ENCODE measurements at regions not wholly inside any gene's neighbourhood (a gene's known extent, or its start where the extent isn't known, plus 50 kb on each side); places are given as distances from the start of the nearest gene placed in this dataset.
"Not testable (repeated sequence)": the region's sequence is repeated elsewhere in the genome, so short reads cannot be mapped to it uniquely, and the experiment has no call there.

DNA sequence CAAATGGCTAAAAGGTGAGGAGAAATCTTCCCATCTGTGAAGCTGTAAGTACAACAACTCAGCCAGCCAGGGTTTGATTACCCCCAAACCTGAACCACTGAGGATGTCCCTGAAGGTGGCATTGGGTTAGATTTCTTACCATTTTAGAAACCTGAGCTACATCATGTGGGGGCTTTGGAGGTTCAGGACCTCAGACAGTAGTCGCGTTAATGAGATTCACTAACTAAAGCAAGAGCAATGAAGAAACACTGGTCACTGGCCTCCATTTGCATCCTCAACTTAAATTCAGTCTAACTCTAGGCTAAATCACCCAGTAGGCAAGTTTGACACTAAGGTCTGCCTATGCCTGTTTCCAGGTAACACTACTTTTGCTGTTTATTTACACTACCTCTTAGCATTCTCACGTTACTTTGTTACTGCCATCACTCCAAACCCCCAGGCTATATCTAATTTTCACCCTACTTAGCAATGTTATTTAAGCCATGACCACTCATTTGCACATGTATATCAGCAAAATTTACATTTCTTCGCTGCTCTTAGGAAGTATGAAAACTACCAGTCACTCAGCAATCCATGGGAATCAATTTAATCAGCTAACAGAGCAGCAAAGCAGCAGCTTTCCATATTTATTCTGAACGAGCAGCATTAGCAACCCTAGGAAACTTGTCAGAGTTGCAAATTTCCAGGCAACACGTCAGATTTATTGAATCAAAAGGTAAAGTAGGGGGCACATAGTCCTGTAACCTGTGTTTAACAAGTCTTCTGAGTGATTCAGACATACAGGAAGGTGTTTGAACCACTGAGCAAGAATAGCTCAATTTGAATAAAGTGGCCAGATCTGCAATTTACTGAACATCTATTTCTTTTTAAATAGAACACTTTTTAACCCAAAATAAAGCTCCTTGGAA is 788.4 kb upstream of the SORCS1 start:
- no peak for DNase-seq

DNA sequence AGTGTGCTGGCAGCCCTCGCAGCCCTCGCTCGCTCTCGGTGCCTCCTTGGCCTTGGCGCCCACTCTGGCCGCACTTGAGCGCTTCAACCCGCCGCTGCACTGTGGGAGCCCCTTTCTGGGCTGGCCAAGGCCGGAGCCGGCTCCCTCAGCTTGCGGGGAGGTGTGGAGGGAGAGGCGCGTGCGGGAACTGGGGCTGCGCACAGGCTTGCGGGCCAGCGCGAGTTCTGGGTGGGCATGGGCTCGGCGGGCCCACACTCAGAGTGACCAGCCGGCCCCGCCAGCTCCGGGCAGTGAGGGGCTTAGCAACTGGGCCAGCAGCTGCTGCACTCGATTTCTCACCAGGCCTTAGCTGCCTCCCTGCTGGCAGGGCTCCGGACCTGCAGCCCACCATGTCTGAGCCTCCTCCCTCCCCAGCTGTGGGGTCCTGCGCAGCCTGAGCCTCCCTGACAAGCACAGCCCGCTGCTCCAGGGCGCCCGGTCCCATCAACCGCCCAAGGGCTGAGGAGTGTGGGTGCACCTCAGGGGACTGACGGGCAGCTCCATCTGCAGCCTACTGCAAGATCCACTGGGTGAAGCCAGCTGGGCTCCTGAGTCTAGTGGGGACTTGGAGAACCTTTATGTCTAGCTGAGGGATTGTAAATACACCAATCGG is 786.0 kb upstream of the SORCS1 start:
- DNase-seq = not testable (repeated sequence)

DNA sequence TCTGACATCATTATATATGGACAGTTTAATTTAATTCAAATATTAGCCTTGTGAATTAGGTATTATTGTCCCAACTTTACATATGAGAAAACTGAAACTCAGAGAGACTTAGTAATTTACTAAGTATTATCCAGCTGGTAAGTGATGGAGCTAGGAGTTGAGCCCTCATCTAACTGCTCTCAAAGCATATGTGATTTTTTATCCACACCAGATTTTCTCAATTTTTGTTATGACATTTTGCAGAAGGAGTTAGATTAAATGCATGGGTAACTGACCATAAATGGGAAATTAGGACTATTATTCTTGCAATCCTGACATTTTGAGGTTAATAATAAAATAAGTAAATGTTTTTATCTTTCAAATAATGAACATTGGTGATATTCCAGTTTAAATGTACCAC is 778.3 kb upstream of the SORCS1 start:
- DNase-seq = no peak

DNA sequence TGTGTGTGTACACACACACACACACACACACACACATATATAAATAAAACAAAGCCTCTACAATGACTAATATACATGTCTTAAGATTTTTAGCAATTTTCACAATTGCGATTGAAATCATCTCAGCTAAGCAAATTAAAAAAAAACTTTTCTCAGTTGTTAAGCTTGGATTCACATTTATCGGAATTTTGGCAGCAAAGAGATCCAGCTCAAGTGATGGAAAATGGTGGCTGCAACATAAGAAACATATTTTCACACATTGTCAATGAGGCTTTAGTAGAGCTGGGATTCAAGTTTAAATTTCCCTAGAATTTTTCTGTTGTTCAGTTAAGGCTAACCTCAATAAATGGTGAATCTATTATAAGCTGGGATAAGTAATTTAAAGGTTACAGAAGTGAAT is 768.6 kb upstream of the SORCS1 start:
- no peak for DNase-seq

DNA sequence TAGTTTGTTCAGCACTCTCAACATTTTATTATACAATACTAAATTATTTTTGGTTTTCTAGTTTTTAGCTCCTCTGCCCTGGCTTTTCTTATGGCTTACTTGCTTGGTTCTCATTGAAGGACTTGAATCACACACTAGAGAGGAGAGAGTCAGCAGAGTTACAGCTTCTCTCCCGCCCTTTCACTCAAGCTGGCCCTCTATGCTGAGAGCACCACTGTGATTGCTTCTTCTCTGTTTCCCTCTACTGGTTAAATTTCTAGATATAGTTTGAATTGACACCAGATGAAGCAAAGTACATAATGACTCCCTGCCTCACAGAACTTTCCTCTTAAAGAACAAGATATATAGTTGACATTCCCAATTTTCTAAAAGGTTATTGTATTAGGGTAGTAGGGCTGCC is 767.3 kb upstream of the SORCS1 start:
- no peak for DNase-seq

- DNase-seq = no peak
Measured at GRCh38 chr10:107930037-107930436, 765.5 kb upstream of the SORCS1 start.

- no peak for DNase-seq
Measured at GRCh38 chr10:107924458-107924857, 760.0 kb upstream of the SORCS1 start.

DNA sequence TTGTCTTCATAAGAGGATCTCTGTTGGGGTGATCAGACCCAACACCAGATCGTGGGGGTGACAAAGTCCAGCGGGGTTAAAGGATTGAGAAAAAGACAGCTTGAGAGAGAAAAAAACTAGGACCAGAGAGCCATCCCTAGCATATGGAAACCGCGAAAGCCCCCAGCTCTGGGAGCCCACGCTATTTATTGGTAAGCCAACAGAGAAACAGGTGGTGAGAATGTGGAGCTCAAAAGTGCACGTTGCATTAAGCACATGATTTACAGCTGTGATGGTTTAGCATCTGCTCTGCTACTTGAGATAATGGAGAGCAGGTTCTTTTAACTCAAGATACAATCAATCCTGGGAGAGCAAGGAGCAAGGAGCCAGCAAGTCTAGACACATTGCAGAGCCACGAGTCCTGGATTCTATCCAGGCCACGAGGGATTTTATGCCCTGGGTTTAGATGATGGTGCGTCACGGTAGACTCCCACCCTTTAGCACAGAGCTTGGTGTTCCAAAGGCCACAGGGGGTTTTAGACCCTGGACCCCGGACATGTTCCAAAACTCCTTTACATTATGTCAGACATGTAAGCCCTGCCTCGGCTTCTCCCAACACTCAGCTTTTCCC is 755.2 kb upstream of the SORCS1 start:
- DNase-seq = no peak

- no peak for DNase-seq
Measured at GRCh38 chr10:107918171-107918570, 753.7 kb upstream of the SORCS1 start.

GRCh38 chr10:107915215-107915610 is 750.7 kb upstream of the SORCS1 start:
- DNase-seq = peak; percentile 22

GRCh38 chr10:107914450-107915214 is 750.1 kb upstream of the SORCS1 start:
- DNase-seq = peak; percentile 11

DNA sequence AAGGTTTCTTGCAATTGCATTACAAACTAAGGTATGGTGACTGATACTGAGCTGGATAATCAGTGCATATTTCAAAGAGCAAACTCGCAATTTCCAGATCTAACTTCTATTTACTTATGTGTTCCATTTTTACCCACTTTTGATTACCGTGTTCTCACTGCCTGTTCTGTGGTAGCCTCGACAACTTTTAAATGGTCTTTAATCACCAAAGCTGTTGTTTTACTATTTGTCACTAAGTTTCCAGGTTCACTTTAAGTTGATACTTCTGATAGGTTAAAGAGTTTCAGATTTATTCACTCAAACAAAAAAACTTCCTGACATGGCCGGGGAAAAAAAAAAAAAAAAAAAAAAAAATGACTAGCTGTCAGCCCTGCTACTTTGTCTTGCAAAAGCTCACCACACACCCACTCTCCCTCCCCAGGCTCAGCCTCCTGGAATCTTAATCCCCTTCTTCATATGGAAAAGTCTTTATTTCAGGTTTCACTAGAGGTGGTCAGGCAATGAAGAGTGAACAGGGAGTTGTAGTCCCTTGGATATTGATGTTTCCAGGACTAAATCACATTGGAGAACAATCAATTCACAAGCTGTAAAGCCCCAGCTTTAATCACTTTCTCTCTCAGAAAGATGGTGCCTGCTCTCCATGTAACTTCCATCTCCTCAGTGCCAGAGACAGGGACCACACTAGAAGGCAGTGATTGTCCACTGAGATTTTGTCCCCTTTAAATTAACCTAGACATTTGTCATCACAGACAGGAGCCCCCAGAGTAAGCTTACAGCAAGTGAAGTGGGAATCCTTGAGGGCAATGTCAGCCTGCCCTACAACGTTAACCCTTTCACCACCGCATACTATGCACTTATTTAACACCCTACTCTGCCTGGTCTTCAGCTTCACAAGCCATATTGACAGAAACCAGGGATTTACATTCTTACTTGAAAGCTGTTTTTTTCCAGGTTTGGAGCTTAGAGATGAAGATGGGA is 749.1 kb upstream of the SORCS1 start:
- DNase-seq = no peak

DNA sequence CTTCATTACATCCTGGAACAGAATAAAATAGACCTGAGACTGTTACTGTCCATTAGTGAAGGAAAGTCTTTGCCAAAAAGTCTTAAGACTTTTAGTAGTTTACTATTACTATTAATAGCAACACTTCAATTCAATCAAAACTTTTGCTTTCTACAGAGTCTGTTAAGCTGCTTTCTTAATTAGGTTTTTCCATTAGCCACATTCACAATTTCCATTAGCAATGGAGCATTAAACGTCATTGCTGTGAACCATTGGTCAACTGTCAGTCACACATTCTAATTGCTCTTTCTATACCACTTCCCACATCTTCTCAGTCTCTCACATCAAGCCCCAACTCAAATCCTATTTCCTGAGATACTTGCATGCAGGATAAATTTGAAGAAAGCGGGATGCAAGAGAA is 736.6 kb upstream of the SORCS1 start:
- no peak for DNase-seq

DNA sequence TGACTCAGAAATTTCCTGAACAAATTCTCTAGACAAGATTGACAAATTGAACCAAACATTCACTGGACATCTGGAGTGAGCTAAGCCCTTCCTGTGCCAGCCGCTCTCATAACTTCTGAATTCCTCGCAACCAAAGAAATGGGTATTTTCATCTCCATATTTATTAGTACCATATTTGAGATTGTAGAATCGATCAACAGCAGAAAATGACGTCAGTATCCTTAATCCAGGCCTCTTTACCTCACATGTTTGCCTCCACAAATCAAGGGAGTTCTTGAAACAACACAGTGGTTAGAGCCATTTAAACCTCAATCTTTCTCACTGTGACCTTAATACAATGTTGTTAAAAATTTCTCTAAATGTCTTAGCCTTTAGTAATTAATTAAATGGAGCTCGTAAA is 735.6 kb upstream of the SORCS1 start:
- DNase-seq = no peak

GRCh38 chr10:107899502-107900062 is 735.1 kb upstream of the SORCS1 start:
- no peak for DNase-seq

- DNase-seq = no peak
Measured at GRCh38 chr10:107899075-107899474, 734.6 kb upstream of the SORCS1 start.

DNA sequence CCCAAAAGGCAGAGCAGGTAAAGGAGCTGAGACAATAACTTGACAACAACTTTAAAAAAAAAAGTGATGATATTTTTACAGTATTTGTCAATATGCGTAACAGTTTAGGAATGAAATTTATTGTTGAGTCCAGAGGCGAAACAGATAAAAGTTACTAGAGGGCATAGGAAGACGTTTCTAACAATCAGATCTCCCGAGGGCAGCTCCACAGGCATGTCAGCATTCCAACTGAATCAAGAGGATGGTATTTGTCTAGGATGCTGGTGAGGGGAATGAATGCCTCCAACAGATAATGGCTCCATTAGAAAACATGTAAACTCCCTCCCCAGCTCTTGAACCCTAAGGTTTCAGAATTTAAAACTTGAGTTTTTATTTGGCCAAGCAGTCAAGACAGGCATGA is 733.9 kb upstream of the SORCS1 start:
- DNase-seq = no peak

DNA sequence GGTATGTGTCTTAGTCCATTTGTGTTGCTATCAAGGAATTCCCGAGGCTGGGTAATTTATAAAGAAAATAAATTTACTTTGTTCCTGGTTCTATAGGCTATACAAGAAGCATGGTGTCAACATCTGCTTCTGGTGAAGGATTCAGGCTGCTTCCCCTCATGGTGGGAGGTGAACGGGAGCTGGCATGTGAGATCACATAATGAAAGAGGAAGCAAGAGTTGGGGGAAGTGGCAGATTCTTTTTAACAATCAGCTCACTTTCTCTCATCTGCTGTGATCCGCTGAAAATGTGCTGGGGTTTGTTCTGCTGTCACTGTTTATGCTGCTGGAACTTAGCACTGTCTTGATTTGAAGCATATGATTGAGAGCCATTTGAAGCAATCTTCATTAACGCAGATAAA is 730.0 kb upstream of the SORCS1 start:
- no peak for DNase-seq

GRCh38 chr10:107889105-107889504 is 724.6 kb upstream of the SORCS1 start:
- DNase-seq = no peak

DNA sequence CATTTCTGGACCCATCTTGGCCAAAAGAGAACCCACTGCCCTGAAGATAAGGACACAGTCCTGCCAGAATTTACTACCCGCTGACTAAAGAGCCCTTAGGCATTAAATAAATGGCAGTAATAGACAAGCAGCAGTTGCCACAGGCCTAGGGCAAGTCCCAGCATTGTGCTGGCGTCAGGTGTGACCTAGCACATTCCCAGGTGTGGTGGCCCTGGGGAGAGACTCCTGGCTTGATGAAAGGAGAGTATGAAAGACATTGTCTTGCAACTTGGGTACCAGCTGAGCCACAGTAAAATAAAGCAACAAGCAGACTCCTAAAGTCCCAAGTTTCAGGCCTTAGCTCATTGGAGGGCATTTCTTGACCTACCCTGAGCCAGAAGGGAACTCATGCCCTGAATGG is 715.7 kb upstream of the SORCS1 start:
- DNase-seq = no peak

GRCh38 chr10:107873007-107873406 is 708.5 kb upstream of the SORCS1 start:
- DNase-seq = no peak

DNA sequence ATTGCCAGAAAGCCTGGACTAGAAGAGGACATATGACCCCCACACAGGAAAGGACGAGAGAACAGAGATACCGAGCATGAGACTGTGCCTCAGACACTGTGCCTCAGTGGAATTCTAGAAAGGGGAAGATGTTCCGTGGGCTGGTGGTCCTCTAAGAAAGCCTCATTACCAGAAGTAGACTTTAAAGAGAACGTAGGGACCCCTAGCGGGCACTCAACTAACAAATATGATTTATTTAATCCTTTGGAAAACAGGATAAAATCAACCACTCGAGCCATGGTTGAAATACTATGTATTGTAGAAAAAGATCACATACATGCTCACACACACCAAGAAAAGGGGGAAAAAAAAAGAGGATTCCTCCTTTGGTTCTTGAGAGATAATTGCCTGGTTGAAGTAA is 701.2 kb upstream of the SORCS1 start:
- DNase-seq = no peak
